Epithelial cell of esophagus (primary cell): ENCODE measurements at regions not wholly inside any gene's neighbourhood (a gene's known extent, or its start where the extent isn't known, plus 50 kb on each side); places are given as distances from the start of the nearest gene placed in this dataset.
A peak's percentile ranks its signal among the peaks of the same experiment; 100 is the strongest.

Experiments used
- DNase-seq: peaks from one replicate; pipeline ENCODE4 v3.0.0; 2010; ENCODE audit warnings: low read depth
- H3K4me3 ChIP-seq: 2 replicates; pipeline ENCODE4 v1.5.1; 2011; ENCODE audit warnings: mild to moderate bottlenecking, low read length, control low read depth
- CTCF ChIP-seq: IDR thresholded peaks from 2 replicates; pipeline ENCODE4 v1.5.1; 2011; ENCODE audit warnings: low read depth, mild to moderate bottlenecking, low read length, control low read depth, inconsistent platforms; ENCODE audit not compliant: insufficient read depth; ENCODE audit errors: missing control alignments

- no peak for TF ChIP-seq CTCF
- DNase-seq: peak; percentile 90
- H3K4me3 ChIP-seq: no peak overlapping the region
These were observed 197.9 kb upstream of the STARD13 start for GRCh38 chr13:33483471-33483870.

DNA sequence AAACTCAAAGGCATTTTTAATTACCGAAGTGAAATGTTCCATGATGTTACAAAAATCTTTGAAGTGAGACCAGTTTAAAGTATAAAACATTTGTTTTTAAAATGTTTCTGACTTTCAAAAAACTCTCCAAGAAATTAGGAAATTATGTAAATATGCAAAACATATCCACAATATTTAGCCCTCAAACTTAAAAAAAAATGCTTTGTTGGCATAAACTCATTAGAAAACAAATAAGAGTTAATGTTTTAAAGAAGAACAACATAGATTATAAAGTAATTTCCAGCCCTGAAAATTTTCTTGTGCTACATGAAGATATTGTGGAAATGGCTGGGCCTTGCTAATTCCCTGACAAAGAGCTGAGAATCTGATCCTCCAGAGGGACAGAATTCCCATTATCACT is 199.7 kb upstream of the STARD13 start:
- TF ChIP-seq CTCF: no peak
- no peak overlapping the region for H3K4me3 ChIP-seq

GRCh38 chr13:33487575-33488243 is 202.2 kb upstream of the STARD13 start:
- DNase-seq: peak; percentile 56
- no peak overlapping the region for H3K4me3 ChIP-seq
- TF ChIP-seq CTCF: peak; percentile 47

More for the DNA sequence above, 199.7 kb upstream of the STARD13 start:
- no peak for DNase-seq

DNA sequence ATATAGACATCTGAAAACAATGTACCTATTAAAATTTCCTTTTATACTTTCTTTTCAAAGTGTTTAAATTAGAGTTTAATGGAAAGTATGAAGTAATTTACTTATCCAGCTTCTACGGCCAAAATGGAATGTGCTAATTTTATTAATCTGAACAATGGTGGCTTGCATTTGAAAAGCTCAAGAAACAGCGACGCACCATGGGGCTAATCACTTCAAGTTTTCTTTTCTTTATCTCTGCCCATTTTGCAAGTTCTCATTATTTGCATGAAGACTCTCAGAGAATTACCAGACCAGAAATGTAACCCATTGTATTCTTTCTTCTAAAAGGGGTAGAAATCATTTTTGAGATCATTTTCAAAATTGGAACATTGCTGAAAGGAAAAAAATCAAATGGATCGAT is 204.0 kb upstream of the STARD13 start:
- H3K4me3 ChIP-seq: no peak overlapping the region
- no peak for DNase-seq
- no peak for TF ChIP-seq CTCF

- H3K4me3 ChIP-seq: no peak overlapping the region
- TF ChIP-seq CTCF: no peak
- no peak for DNase-seq
These were observed 205.1 kb upstream of the STARD13 start for GRCh38 chr13:33490461-33491327.

DNA sequence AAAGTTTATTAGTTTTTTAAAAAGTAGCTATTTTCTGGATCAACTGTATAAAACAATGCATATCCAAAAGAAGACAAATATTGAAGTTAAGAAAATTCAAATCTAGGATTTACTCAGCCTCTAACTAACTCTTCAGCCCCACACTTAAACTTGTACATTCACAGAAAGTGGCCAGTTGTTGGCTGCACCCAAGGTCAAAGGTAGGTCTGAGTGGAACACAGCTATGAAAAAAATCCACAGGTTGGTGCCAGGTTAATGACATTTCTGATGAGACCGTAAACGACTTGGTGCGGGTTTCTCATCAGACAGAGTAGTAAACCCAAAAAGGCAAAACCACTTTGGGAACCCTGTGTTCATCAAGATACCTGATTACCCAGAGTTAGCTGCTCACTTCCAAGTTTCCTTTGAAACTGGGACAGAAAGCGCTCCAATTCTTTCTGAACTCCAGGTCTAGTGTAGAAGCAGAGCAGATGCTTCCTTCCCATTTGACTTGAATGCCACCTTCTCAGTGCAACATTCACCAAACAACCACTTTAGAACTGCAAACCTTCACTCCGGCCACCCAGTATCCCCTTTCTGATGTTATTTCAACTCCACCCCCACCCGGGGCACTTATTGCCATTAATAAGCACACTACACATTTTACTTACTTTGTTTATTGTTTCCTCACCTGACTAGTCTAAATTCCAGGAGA is 208.3 kb upstream of the STARD13 start:
- H3K4me3 ChIP-seq: no peak overlapping the region
- no peak for DNase-seq
- no peak for TF ChIP-seq CTCF
